Testis (tissue), 2 donors: ENCODE measurements at regions not wholly inside any gene's neighbourhood (a gene's known extent, or its start where the extent isn't known, plus 50 kb on each side); places are given as distances from the start of the nearest gene placed in this dataset.

ENCODE experiments used
- CTCF ChIP-seq, 3 experiments: fragments of 450-650 bp in 2 of 3; fragments of 200-600 bp in 1 of 3; sonication (generic) in 1 of 3; IDR thresholded peaks; one replicate each; pipeline ENCODE4 v1.5.1; 2016 to 2019; ENCODE audit warnings: antibody characterized with exemption in 3 of 3, mild to moderate bottlenecking in 2 of 3, moderate library complexity in 1 of 3
- POLR2A ChIP-seq: fragments of 450-650 bp; IDR thresholded peaks from one replicate; pipeline ENCODE4 v1.6.1; 2017; ENCODE audit warnings: antibody characterized with exemption, mild to moderate bottlenecking, moderate library complexity

- TF ChIP-seq CTCF (IDR thresholded peaks at IDR 0.05) (no peak), POLR2A (no peak)
Observed at GRCh38 chr1:14015917-14016316, 315.9 kb downstream of the PRDM2 start.
